ENCODE measurements at regions not wholly inside any gene's neighbourhood (a gene's known extent, or its start where the extent isn't known, plus 50 kb on each side); places are given as distances from the start of the nearest gene placed in this dataset.

GRCh38 chr1:14189381-14189780, 409.1 kb upstream of the KAZN start:
- DNase-seq (ENCODE audit: low read depth, low spot score), result no peak

- DNase-seq (ENCODE audit: low read depth, low spot score), result no peak
Observed at GRCh38 chr1:14190508-14190907, 408.0 kb upstream of the KAZN start.

- no peak for DNase-seq (ENCODE audit: low read depth, low spot score)
Observed at GRCh38 chr1:14194511-14194910, 404.0 kb upstream of the KAZN start.

GRCh38 chr1:14205066-14205465, 393.4 kb upstream of the KAZN start:
- no peak for DNase-seq (ENCODE audit: low read depth, low spot score)

DNA sequence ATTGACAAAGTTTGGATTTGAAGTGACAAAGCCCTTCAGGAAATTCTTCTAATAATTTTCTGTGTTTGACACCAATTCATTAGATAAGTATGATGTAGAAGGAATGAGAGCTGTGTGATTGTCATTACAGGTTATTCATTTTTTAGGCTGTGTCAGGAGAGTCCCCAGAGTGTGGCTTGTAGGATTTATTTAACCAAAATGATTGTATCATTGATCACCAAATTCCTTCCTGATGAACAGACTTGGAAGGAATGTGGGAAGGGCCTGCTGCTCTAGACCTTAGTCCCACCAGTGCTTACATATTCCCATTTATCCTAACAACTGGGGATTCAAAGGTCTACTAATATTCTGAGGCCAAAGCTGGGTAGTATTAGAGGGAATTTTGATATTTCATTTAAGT, 383.3 kb upstream of the KAZN start:
- DNase-seq (ENCODE audit: low read depth, low spot score), result no peak

GRCh38 chr1:14217384-14217783, 381.1 kb upstream of the KAZN start:
- no peak for DNase-seq (ENCODE audit: low read depth, low spot score)

GRCh38 chr1:14220324-14220723, 378.2 kb upstream of the KAZN start:
- no peak for DNase-seq (ENCODE audit: low read depth, low spot score)

GRCh38 chr1:14220811-14221210, 377.7 kb upstream of the KAZN start:
- DNase-seq (ENCODE audit: low read depth, low spot score), result no peak

- DNase-seq (ENCODE audit: low read depth, low spot score), result no peak
Observed at GRCh38 chr1:14222086-14222485, 376.4 kb upstream of the KAZN start.

GRCh38 chr1:14228677-14229076, 369.8 kb upstream of the KAZN start:
- DNase-seq (ENCODE audit: low read depth, low spot score), result no peak

DNA sequence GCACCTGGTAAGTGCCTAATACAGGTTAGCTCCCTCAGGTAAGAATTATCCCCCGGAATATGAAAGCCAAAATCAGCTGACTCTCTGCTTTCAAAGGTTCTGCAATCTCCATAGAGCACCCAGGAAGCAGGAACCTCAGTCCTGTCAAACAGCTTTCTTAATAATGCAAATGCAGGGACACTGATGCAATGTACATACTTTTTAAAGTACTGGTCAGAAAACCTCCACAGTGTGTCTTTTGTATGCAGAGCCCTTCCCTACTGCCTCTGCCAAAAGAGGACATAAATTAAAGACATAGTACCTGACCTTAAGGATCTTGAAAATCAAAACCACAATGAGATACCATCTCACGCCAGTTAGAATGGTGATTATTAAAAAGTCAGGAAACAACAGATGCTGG, 365.0 kb upstream of the KAZN start:
- no peak for DNase-seq (ENCODE audit: low read depth, low spot score)

DNA sequence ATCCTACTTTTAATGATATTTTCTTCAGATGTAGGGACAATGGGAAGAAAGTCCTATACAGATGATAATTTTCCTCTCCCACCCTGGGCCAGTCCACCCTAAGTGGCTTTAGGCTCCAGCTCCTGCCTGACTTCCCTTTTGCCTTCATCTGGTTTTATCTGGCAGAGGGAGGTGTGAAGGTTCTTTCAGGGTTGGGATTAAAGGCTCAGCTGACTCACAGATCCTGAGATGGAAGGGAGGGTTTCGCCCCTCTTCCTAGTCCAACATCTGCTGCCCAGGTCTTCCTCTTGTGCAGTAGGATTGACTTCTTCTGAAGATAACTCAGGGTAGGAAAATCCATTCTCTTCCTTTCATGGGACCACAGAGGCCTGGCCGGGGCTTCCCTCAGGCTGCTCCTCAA, 362.4 kb upstream of the KAZN start:
- DNase-seq (ENCODE audit: low read depth, low spot score), result no peak

DNA sequence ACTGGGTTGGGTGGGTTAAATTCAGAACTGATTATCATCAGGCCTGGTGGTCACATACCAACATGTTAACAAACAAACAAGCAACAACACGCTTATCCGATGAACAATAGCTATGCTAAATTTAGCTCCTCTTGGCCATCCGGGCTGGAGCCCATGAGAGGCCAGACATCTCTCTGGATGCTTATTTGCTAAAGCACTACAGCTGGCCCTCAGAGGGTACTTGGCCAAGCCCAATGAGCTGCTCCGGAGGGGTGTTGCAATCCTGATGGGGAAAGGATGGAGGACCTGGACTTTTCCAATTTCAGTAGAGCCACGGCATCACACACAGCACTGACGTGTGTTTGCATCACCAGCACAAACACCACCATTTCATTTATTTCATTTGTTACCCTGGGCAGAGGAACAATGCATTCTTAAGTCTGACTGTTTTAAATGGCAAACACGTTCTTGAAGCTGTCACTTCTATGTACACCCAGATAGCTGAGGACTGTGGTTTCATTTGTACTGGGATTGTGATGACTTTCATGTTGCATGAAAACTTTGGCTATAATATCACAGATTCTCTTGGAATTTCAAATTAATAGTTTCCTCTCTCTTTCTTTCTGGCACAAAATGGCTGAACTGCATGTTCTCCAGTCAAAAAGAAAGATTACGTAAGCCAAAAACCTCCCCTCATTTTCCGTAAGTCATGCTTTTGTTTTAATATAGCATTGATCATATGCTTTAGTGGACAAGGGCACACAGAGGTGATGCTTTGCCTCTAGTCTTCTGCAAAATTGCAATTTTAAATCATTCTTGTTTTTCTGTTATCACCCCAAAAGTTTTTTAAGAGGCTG, 359.8 kb upstream of the KAZN start:
- DNase-seq (ENCODE audit: low read depth, low spot score), result no peak

- no peak for DNase-seq (ENCODE audit: low read depth, low spot score)
Observed at GRCh38 chr1:14240265-14240664, 358.2 kb upstream of the KAZN start.

DNA sequence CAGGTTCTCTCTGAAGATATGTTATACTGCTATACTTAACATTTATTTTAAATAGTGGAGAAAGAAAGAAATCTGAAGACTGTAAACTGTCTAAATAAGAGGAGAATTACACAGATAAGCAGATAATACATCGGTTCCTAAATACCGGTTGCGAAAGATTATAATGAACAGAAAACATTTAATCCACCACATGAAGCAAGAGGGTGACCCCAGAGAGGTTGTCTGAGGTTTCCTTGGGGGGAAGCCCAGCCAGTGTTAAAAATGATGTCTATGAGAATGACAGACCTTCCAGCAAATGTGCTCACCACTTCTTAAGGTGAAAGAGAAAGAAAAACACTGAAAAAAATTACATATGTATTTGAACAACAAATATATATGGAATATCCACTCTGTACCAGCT, 356.4 kb upstream of the KAZN start:
- no peak for DNase-seq (ENCODE audit: low read depth, low spot score)

GRCh38 chr1:14242870-14243269, 355.6 kb upstream of the KAZN start:
- DNase-seq (ENCODE audit: low read depth, low spot score), result no peak

DNA sequence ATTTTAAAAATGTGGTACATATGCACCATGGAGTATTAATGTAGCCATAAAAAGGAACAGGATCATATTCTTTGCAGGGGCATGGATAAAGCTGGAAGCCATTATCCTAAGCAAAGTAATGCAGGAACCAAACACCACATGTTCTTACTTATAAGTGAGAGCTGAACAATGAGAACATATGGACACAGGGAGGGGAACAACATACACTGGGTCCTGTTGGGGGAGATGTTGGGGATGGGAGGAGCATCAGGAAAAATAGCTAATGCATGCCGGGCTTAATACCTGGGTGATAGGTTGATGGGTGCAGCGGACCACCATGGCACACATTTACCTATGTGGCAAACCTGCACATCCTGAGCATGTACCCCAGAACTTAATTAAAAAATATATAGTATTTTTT, 352.5 kb upstream of the KAZN start:
- no peak for DNase-seq (ENCODE audit: low read depth, low spot score)

- no peak for DNase-seq (ENCODE audit: low read depth, low spot score)
Observed at GRCh38 chr1:14246471-14246870, 352.0 kb upstream of the KAZN start.

- DNase-seq (ENCODE audit: low read depth, low spot score), result no peak
Observed at GRCh38 chr1:14247666-14248065, 350.8 kb upstream of the KAZN start.

GRCh38 chr1:14251871-14252270, 346.6 kb upstream of the KAZN start:
- no peak for DNase-seq (ENCODE audit: low read depth, low spot score)

GRCh38 chr1:14253676-14254075, 344.8 kb upstream of the KAZN start:
- no peak for DNase-seq (ENCODE audit: low read depth, low spot score)

DNA sequence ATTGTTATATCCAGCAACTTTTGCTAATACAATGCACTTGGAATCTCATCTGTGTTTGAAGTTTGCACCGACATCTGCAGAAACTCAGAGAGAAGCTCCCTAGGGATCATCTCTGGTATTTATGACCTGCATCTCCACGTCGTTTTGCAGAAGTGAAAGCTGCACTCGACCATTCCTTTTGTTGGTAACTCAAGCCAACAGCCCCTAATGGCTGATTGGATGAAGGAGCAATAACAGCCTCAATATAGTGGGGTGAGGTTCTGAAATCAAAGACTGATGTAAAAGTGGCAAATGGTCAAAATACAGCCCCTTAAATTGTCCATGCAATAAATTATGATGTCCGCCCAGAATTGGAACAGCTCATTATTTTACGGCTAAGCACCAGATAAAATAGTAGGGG, 344.2 kb upstream of the KAZN start:
- DNase-seq (ENCODE audit: low read depth, low spot score), result no peak

DNA sequence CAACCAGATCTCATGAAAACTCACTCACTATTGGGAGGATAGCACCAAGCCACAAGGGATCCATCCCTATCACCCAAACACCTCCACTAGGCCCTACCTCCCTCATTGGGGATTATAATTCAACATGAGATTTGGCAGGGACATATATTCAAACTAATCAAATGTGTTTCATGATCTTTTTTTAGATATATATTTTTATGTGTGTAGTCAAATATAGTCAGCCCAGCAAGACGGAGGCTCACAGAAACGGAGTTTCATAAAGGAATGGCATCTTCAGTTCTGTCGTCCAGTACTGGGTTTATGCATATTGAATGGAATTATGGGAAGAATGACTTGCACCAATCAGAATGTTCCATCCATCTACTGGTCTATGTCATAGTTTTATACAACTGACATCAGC, 343.3 kb upstream of the KAZN start:
- DNase-seq (ENCODE audit: low read depth, low spot score), result no peak

- DNase-seq (ENCODE audit: low read depth, low spot score), result no peak
Observed at GRCh38 chr1:14255711-14256110, 342.8 kb upstream of the KAZN start.
